ENCODE measurements at regions not wholly inside any gene's neighbourhood (a gene's known extent, or its start where the extent isn't known, plus 50 kb on each side); places are given as distances from the start of the nearest gene placed in this dataset.
"Not testable (repeated sequence)": the region's sequence is repeated elsewhere in the genome, so short reads cannot be mapped to it uniquely, and the experiment has no call there.

- Histone ChIP-seq H3K4me2 (no peak overlapping the region), H3K4me3 (no peak overlapping the region), H3K27ac (ENCODE audit: low read depth) (no peak overlapping the region), H4K20me1 (replicated peaks; ENCODE audit: insufficient read depth) (no peaks in the 10 kb centered on the region), H3K4me1 (ENCODE audit: insufficient read depth) (no peaks in the 10 kb centered on the region), H3K79me2 (replicated peaks; ENCODE audit: insufficient read depth) (no peaks in the 10 kb centered on the region), H2AFZ (no peak overlapping the region; the same call in 1 of the 2 replicates), H3K9me2 (ENCODE audit: insufficient read depth) (no peaks in the 10 kb centered on the region), H3K27me3 (ENCODE audit: insufficient read depth) (no peaks in the 10 kb centered on the region), H3K36me3 (ENCODE audit: insufficient read depth) (no peaks in the 10 kb centered on the region), H3F3A (replicated peaks; ENCODE audit: low read depth) (no peaks in the 10 kb centered on the region)
- no peak overlapping the region for H3K27ac Mint-ChIP-seq
- ATAC-seq (no peak), DNase-seq (ENCODE audit: low spot score) (no peak)
- H3K4me3 Mint-ChIP-seq: no peak overlapping the region
- peaks cover 6% of the 10 kb centered on the region for H3K27me3 Mint-ChIP-seq (ENCODE audit: insufficient read depth, low read depth, poor library complexity)
- H3K36me3 Mint-ChIP-seq (ENCODE audit: low read depth): no peaks in the 10 kb centered on the region
- no peaks in the 10 kb centered on the region for H3K9me3 Mint-ChIP-seq
- no peaks in the 10 kb centered on the region; the same call in 2 of the 3 replicates for H3K4me1 Mint-ChIP-seq
- TF ChIP-seq JUNB (IDR thresholded peaks at IDR 0.05; ENCODE audit: unreplicated experiment): no peak
Measured at GRCh38 chr2:130286983-130287655, 55.6 kb upstream of the IMP4 start.

GRCh38 chr2:130283341-130283869, 59.3 kb upstream of the IMP4 start:
- not testable (repeated sequence) for H3K4me2 ChIP-seq; H3K9me3 Mint-ChIP-seq; H3F3A ChIP-seq (replicated peaks; ENCODE audit: low read depth); H3K27me3 ChIP-seq (ENCODE audit: insufficient read depth); H3K27me3 Mint-ChIP-seq (ENCODE audit: insufficient read depth, low read depth, poor library complexity); H3K27ac ChIP-seq (ENCODE audit: low read depth); H3K4me3 ChIP-seq; H3K79me2 ChIP-seq (replicated peaks; ENCODE audit: insufficient read depth); H3K9me2 ChIP-seq (ENCODE audit: insufficient read depth); H3K36me3 Mint-ChIP-seq (ENCODE audit: low read depth); DNase-seq (ENCODE audit: low spot score); H3K4me1 Mint-ChIP-seq; H3K4me1 ChIP-seq (ENCODE audit: insufficient read depth); H3K4me3 Mint-ChIP-seq; H2AFZ ChIP-seq; ATAC-seq; H4K20me1 ChIP-seq (replicated peaks; ENCODE audit: insufficient read depth); H3K27ac Mint-ChIP-seq; H3K36me3 ChIP-seq (ENCODE audit: insufficient read depth)

DNA sequence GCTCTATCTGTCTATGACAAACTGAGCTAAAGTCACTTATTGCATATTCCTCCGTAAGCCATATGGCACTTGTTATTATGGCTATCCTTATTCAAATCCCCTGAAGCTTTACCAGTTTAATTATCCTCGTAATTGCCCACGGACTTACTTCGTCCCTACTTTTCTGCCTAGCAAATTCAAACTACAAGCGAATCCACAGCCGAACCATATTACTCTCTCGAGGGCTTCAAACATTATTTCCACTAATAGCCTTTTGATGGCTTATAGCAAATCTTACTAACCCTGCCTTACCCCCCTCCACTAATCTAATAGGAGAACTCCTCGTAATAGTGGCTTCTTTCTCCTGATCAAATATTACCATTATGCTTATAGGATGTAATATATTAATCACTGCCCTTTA, 63.1 kb upstream of the IMP4 start:
- not testable (repeated sequence) for H3K36me3 Mint-ChIP-seq (ENCODE audit: low read depth); H3K27me3 Mint-ChIP-seq (ENCODE audit: insufficient read depth, low read depth, poor library complexity); ATAC-seq; H3K79me2 ChIP-seq (replicated peaks; ENCODE audit: insufficient read depth); H3K9me3 Mint-ChIP-seq; H3K27me3 ChIP-seq (ENCODE audit: insufficient read depth); H3F3A ChIP-seq (replicated peaks; ENCODE audit: low read depth); H3K27ac ChIP-seq (ENCODE audit: low read depth); H3K4me3 Mint-ChIP-seq; H3K9me2 ChIP-seq (ENCODE audit: insufficient read depth); H3K4me2 ChIP-seq; H3K4me1 Mint-ChIP-seq; DNase-seq (ENCODE audit: low spot score); H3K4me1 ChIP-seq (ENCODE audit: insufficient read depth); H3K27ac Mint-ChIP-seq; H4K20me1 ChIP-seq (replicated peaks; ENCODE audit: insufficient read depth); H3K4me3 ChIP-seq; H3K36me3 ChIP-seq (ENCODE audit: insufficient read depth); H2AFZ ChIP-seq

- not testable (repeated sequence) for H3K27ac ChIP-seq (ENCODE audit: low read depth); H4K20me1 ChIP-seq (replicated peaks; ENCODE audit: insufficient read depth); DNase-seq (ENCODE audit: low spot score); H2AFZ ChIP-seq; H3K4me3 Mint-ChIP-seq; H3K4me1 ChIP-seq (ENCODE audit: insufficient read depth); ATAC-seq; H3K4me2 ChIP-seq; H3K79me2 ChIP-seq (replicated peaks; ENCODE audit: insufficient read depth); H3K36me3 ChIP-seq (ENCODE audit: insufficient read depth); H3K27me3 Mint-ChIP-seq (ENCODE audit: insufficient read depth, low read depth, poor library complexity); H3K27me3 ChIP-seq (ENCODE audit: insufficient read depth); H3K4me3 ChIP-seq; H3F3A ChIP-seq (replicated peaks; ENCODE audit: low read depth); H3K4me1 Mint-ChIP-seq; H3K27ac Mint-ChIP-seq; H3K9me2 ChIP-seq (ENCODE audit: insufficient read depth)
- peaks cover 18% of the 10 kb centered on the region for H3K36me3 Mint-ChIP-seq (ENCODE audit: low read depth)
- peaks cover 20% of the 10 kb centered on the region; the same call in 2 of the 3 replicates for H3K9me3 Mint-ChIP-seq
Measured at GRCh38 chr2:130268333-130268732, 70.1 kb upstream of the TUBA3E start.

DNA sequence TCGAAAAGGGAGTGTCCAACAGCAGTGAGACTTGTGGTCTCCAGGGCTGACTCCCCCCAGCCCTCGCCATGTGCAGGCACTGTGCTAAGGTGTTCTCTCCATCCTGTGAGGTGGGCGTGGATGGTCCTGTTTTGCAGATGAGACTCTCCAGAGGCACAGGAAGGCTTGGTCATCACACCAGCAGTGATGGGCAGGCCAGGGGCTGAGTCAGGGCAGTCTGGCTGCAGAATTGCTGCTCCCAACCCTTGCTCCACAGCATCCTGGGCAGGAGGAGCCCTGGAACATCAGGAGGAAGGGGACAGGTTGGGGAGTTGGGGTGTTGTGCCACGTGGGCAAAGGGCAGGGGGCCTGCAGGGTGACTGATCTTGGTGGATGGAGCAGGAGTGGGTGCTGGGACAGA, 69.3 kb upstream of the TUBA3E start:
- not testable (repeated sequence) for H3K36me3 ChIP-seq (ENCODE audit: insufficient read depth); ATAC-seq; H2AFZ ChIP-seq; H3K79me2 ChIP-seq (replicated peaks; ENCODE audit: insufficient read depth); H3K27ac Mint-ChIP-seq; H4K20me1 ChIP-seq (replicated peaks; ENCODE audit: insufficient read depth); H3K4me3 ChIP-seq; H3K27me3 Mint-ChIP-seq (ENCODE audit: insufficient read depth, low read depth, poor library complexity); H3K27ac ChIP-seq (ENCODE audit: low read depth); H3K4me3 Mint-ChIP-seq; H3K27me3 ChIP-seq (ENCODE audit: insufficient read depth); H3K4me2 ChIP-seq; DNase-seq (ENCODE audit: low spot score); H3K9me2 ChIP-seq (ENCODE audit: insufficient read depth); H3K4me1 ChIP-seq (ENCODE audit: insufficient read depth); H3K4me1 Mint-ChIP-seq; H3F3A ChIP-seq (replicated peaks; ENCODE audit: low read depth)
- H3K9me3 Mint-ChIP-seq: peaks cover 20% of the 10 kb centered on the region; the same call in 2 of the 3 replicates
- H3K36me3 Mint-ChIP-seq (ENCODE audit: low read depth): peaks cover 18% of the 10 kb centered on the region

DNA sequence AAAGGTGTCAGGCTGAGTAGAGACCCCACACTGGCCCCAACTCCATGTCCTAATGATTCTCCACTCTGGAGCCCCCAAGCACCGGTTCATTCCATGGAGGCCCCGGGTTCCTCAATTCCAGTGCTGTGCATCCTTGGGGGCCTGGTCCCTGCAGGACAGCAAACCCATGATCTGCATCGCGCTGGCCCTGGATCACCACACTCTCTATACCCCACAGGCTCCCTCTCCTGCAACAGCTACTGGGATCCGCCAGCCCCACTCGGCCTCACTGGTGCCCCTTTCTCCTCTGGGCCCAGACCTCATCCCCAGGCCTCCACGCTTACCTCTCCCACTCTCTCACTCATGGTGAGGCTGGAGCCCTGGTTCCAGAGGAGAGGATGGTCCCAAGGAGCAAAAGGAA, 68.6 kb upstream of the TUBA3E start:
- H3K36me3 ChIP-seq (ENCODE audit: insufficient read depth); H3K27me3 Mint-ChIP-seq (ENCODE audit: insufficient read depth, low read depth, poor library complexity); H3K4me3 ChIP-seq; H3K27ac Mint-ChIP-seq; H3K27me3 ChIP-seq (ENCODE audit: insufficient read depth); H2AFZ ChIP-seq; H3K79me2 ChIP-seq (replicated peaks; ENCODE audit: insufficient read depth); H3K4me3 Mint-ChIP-seq; H3K9me2 ChIP-seq (ENCODE audit: insufficient read depth); H3F3A ChIP-seq (replicated peaks; ENCODE audit: low read depth); DNase-seq (ENCODE audit: low spot score); H3K27ac ChIP-seq (ENCODE audit: low read depth); H3K4me2 ChIP-seq; H4K20me1 ChIP-seq (replicated peaks; ENCODE audit: insufficient read depth); H3K4me1 Mint-ChIP-seq; ATAC-seq; H3K4me1 ChIP-seq (ENCODE audit: insufficient read depth): not testable (repeated sequence)
- H3K9me3 Mint-ChIP-seq: peaks cover 20% of the 10 kb centered on the region; the same call in 2 of the 3 replicates
- H3K36me3 Mint-ChIP-seq (ENCODE audit: low read depth): peaks cover 18% of the 10 kb centered on the region
